ENCODE measurements at regions not wholly inside any gene's neighbourhood (a gene's known extent, or its start where the extent isn't known, plus 50 kb on each side); places are given as distances from the start of the nearest gene placed in this dataset.

GRCh38 chr18:22283397-22283796 lies 114.0 kb downstream of the GATA6 start:
- H3K27ac ChIP-seq (ENCODE audit: low read depth, low read length), result no peak overlapping the region

DNA sequence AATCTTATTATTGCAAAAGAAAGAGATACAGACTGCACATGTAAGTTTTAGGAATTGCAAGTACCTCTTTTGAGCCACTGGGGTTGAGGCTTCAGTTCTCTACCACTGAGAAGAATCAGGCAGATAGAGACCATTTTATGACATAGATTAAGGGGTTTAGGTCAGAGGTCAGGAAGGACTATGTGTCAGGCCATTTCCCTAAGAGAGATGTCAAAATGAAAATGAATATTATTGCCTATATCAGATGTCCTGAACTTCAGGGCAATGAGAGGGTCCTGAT lies 113.7 kb downstream of the GATA6 start:
- TF ChIP-seq, protein P1, sequence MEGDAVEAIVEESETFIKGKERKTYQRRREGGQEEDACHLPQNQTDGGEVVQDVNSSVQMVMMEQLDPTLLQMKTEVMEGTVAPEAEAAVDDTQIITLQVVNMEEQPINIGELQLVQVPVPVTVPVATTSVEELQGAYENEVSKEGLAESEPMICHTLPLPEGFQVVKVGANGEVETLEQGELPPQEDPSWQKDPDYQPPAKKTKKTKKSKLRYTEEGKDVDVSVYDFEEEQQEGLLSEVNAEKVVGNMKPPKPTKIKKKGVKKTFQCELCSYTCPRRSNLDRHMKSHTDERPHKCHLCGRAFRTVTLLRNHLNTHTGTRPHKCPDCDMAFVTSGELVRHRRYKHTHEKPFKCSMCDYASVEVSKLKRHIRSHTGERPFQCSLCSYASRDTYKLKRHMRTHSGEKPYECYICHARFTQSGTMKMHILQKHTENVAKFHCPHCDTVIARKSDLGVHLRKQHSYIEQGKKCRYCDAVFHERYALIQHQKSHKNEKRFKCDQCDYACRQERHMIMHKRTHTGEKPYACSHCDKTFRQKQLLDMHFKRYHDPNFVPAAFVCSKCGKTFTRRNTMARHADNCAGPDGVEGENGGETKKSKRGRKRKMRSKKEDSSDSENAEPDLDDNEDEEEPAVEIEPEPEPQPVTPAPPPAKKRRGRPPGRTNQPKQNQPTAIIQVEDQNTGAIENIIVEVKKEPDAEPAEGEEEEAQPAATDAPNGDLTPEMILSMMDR (IDR thresholded peaks at IDR 0.05; ENCODE audit: low read depth, low read length), result no peak
- no peaks in the 10 kb centered on the region for H3K27me3 ChIP-seq (ENCODE audit: control insufficient read depth, insufficient read depth, low read length)
- H3K27ac ChIP-seq (ENCODE audit: low read depth, low read length), result no peak overlapping the region
- ChIA-PET POLR2A (no interaction called here), CTCF (interaction anchor here (1.9 kb wide), 1 partner anchor 280 kb away, joined by 7 read pairs; no protein-coding TSS in a partner anchor)
- H3K4me3 ChIP-seq (ENCODE audit: low read depth, low read length), result no peak overlapping the region
- peaks cover 4% of the 10 kb centered on the region; the same call in 1 of the 2 replicates for H3K9me3 ChIP-seq (ENCODE audit: control insufficient read depth, insufficient read depth, low read length)
- DNase-seq (ENCODE audit: low read depth, low spot score), result no peak

More at GRCh38 chr18:22283397-22283796, 114.0 kb downstream of the GATA6 start:
- Histone ChIP-seq H3K27me3 (ENCODE audit: control insufficient read depth, insufficient read depth, low read length) (no peaks in the 10 kb centered on the region), H3K4me3 (ENCODE audit: low read depth, low read length) (no peak overlapping the region), H3K9me3 (ENCODE audit: control insufficient read depth, insufficient read depth, low read length) (peaks cover 4% of the 10 kb centered on the region; the same call in 1 of the 2 replicates)
- DNase-seq (ENCODE audit: low read depth, low spot score), result no peak
- POLR2A ChIA-PET, result no interaction called here
- TF ChIP-seq, protein P1 (IDR thresholded peaks at IDR 0.05; ENCODE audit: low read depth, low read length), result no peak
- CTCF ChIA-PET, result interaction anchor here (1.9 kb wide), 1 partner anchor 279 kb away, joined by 7 read pairs; no protein-coding TSS in a partner anchor

DNA sequence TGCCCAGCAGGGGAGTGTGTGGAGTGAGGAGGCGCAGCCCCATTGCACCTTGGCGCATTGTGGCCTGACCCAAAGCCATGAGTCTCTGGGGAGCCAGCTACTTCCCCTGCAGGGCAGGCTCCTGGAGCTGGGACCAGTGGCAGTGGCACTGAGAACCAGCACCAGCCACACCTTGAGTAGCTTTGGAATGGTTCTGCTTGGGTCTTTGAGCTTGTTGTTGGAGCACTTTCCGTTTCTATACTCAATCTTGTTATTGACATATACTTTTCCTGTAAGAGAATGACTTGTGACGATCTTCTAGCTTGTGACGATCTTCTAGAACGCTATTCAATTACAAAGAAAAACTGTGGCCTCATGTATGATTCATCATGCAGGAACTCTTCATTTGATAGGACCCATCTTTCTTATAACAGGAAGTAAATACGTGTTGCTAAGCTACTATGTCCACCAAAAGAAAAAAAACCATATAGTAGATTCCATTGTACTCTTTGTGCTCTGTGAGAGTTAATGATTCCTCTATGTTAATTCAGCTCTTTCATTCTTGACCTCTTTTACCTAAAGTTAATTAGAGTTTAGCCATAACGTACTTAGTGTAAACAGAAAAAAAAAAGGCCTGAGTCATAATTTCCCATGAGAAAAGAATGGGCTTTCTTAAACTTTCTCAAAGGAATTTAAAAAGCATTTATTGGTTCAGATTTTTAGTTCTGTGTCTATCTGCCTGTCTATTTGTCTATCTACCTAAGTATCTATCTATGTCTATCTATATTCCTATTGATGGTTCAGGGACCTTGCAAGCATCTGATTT lies 113.1 kb downstream of the GATA6 start:
- Histone ChIP-seq H3K27ac (ENCODE audit: low read depth, low read length) (peak overlapping the region; percentile 71), H3K27me3 (ENCODE audit: control insufficient read depth, insufficient read depth, low read length) (no peaks in the 10 kb centered on the region), H3K9me3 (ENCODE audit: control insufficient read depth, insufficient read depth, low read length) (peaks cover 4% of the 10 kb centered on the region; the same call in 1 of the 2 replicates), H3K4me3 (ENCODE audit: low read depth, low read length) (no peak overlapping the region)
- TF ChIP-seq, protein P1 (IDR thresholded peaks at IDR 0.05; ENCODE audit: low read depth, low read length), result no peak
- POLR2A ChIA-PET, result no interaction called here
- DNase-seq (ENCODE audit: low read depth, low spot score), result peak; percentile 59
- CTCF ChIA-PET, result interaction anchor here (0.6 to 1.9 kb wide), 2 partner anchors 10 to 280 kb away, joined by 3 to 7 read pairs; no protein-coding TSS in a partner anchor

DNA sequence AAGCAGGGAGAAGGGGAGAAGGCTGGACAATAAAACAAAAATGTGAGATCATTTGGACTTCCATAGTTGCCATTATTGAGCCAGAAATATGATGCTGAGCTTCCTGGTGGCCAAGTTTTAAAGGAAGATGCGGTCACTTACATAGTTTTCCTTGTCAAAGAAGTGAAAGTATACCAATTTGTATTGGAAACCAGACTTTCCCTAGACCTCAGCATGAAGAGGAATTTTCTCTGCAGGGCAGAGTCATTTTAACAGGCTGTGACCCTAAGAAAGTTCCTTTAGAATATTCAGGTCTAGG lies 111.0 kb downstream of the GATA6 start:
- TF ChIP-seq, protein P1 (IDR thresholded peaks at IDR 0.05; ENCODE audit: low read depth, low read length), result no peak
- POLR2A ChIA-PET, result no interaction called here
- H3K27me3 ChIP-seq (ENCODE audit: control insufficient read depth, insufficient read depth, low read length), result no peaks in the 10 kb centered on the region
- CTCF ChIA-PET, result interaction anchor here (0.8 kb wide), 1 partner anchor 282 kb away, joined by 3 read pairs; no protein-coding TSS in a partner anchor
- no peak for DNase-seq (ENCODE audit: low read depth, low spot score)
- H3K4me3 ChIP-seq (ENCODE audit: low read depth, low read length), result no peak overlapping the region
- H3K27ac ChIP-seq (ENCODE audit: low read depth, low read length), result no peak overlapping the region
- H3K9me3 ChIP-seq (ENCODE audit: control insufficient read depth, insufficient read depth, low read length), result peaks cover 4% of the 10 kb centered on the region; the same call in 1 of the 2 replicates

GRCh38 chr18:22279741-22280452 lies 110.5 kb downstream of the GATA6 start:
- CTCF ChIA-PET, result interaction anchor here (0.8 kb wide), 1 partner anchor 283 kb away, joined by 3 read pairs; no protein-coding TSS in a partner anchor
- POLR2A ChIA-PET, result no interaction called here
- no peak overlapping the region for H3K27ac ChIP-seq (ENCODE audit: low read depth, low read length)

More at GRCh38 chr18:22279741-22280452, 110.5 kb downstream of the GATA6 start:
- Histone ChIP-seq H3K4me3 (ENCODE audit: low read depth, low read length) (no peak overlapping the region), H3K9me3 (ENCODE audit: control insufficient read depth, insufficient read depth, low read length) (peaks cover 4% of the 10 kb centered on the region; the same call in 1 of the 2 replicates), H3K27me3 (ENCODE audit: control insufficient read depth, insufficient read depth, low read length) (no peaks in the 10 kb centered on the region)
- DNase-seq (ENCODE audit: low read depth, low spot score), result peak; percentile 16
- TF ChIP-seq, protein P1 (IDR thresholded peaks at IDR 0.05; ENCODE audit: low read depth, low read length), result no peak

All from AG04450 (cell line).